ENCODE measurements at regions not wholly inside any gene's neighbourhood (a gene's known extent, or its start where the extent isn't known, plus 50 kb on each side); places are given as distances from the start of the nearest gene placed in this dataset.

DNA sequence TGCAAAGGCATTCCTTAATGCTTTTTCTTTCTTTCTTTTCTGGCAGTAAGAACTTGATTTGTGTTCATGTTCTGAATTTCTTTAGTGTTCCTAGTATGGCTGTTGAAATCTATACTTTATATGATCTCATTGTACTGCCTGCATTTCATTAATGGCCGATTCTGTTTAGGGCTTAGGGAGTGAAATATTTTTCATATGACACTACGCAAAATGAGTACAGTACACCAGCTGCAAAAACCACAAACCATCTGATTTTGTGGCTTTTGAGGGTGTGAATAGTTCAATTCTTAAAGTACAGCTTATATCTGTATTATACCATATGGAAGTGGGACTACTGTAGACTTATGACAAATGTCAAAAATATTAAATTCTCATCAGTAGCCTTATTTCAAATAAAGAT lies 69.1 kb upstream of the FOXP2 start:
- DNase-seq: no peak
- WGBS, 2 donors: 94% methylated on average over 2 of the region's 2 CpGs
- Histone ChIP-seq H3K9me3 (no peaks in the 10 kb centered on the region), H3K4me3 (no peak overlapping the region), H3K4me1 (no peaks in the 10 kb centered on the region), H3K27ac (no peak overlapping the region), H3K27me3 (no peaks in the 10 kb centered on the region), H3K36me3 (replicated peaks in 1 of 2; ENCODE audit: insufficient read depth in 1 of 2, low read depth in 2 of 2) (no peaks in the 10 kb centered on the region)
- no peak for ATAC-seq
- no peak for TF ChIP-seq POLR2A (IDR thresholded peaks at IDR 0.05)
- TF ChIP-seq, protein P1, sequence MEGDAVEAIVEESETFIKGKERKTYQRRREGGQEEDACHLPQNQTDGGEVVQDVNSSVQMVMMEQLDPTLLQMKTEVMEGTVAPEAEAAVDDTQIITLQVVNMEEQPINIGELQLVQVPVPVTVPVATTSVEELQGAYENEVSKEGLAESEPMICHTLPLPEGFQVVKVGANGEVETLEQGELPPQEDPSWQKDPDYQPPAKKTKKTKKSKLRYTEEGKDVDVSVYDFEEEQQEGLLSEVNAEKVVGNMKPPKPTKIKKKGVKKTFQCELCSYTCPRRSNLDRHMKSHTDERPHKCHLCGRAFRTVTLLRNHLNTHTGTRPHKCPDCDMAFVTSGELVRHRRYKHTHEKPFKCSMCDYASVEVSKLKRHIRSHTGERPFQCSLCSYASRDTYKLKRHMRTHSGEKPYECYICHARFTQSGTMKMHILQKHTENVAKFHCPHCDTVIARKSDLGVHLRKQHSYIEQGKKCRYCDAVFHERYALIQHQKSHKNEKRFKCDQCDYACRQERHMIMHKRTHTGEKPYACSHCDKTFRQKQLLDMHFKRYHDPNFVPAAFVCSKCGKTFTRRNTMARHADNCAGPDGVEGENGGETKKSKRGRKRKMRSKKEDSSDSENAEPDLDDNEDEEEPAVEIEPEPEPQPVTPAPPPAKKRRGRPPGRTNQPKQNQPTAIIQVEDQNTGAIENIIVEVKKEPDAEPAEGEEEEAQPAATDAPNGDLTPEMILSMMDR (IDR thresholded peaks at IDR 0.05): no peak
- intact Hi-C loops (cut with DNase I): no loop called here

DNA sequence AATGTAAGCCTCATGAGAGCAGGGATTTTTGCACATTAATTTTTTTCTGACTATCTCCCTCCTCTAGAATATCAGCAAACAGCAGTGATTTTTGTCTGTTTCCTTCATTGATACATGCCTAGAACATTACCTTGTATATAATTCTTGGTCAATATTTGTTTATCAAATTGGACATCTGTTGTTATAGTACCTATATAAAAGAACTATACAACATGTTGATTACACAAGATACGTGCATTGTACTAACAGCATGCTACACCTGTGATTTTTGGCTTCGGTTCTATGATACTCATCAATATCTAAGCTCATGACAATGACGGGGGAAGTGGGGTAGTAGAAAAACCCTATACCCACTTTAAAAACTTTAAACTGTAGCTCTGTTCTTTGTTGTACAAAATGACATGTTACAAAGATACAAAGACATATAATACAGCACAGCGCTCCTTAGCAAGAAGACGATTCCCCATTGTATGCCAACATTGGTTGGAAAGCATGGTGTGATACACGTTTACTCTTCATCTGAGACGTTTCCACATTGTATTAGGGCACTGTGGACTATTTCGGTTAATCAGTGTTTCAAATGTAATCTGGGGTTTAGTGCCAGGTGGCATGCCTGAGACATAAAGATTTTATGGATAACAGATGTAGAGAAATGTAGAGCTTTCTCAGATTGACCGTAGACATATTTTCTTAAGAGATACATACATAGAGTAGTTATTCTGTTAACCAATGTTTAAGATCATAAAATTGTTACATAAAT lies 70.5 kb upstream of the FOXP2 start:
- 86 to 92% methylated on average over 9 of the region's 9 CpGs for WGBS, 2 donors
- DNase-seq: no peak

DNA sequence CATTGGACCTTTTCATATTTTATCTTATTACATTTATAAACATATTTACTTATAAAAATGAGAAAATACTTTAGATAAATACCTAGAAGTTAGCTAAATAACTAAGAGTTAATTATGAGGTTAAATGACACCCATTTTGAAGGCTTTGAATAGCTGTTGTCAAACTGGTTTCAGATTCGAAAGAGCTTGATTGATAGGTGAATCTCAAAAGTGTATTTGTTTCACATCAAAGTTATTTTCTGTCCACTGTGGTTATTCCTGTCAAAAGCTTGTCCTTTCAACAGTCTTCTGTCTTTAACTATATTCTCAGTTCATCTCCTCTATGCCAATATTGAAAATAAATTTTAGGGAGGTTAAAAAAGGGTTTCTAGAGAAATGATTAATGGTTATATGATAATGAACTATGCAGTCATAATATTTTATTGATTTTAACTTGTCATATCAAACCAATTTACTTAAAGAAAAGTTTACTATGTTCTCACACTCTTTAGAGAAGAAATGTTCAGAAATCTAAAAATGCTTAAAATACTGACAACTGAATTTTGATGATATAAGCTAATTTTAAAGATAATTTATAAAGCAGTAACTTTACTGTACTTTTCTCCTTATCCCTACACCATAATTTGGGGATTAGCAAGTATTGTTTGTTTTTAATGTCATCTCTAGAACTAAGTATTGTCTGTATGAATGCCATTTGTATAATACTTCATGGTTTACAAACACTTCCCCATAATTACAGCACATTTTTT lies 72.0 kb upstream of the FOXP2 start:
- H3K4me1 ChIP-seq: no peaks in the 10 kb centered on the region
- TF ChIP-seq POLR2A (IDR thresholded peaks at IDR 0.05): no peak
- TF ChIP-seq, protein P1 (IDR thresholded peaks at IDR 0.05): no peak
- WGBS, 2 donors: 38 to 39% methylated on average over 1 of the region's 1 CpG

More for the DNA sequence above, 70.5 kb upstream of the FOXP2 start:
- no peak for ATAC-seq
- H3K27me3 ChIP-seq: no peaks in the 10 kb centered on the region
- TF ChIP-seq POLR2A (IDR thresholded peaks at IDR 0.05): no peak
- TF ChIP-seq, protein P1 (IDR thresholded peaks at IDR 0.05): no peak
- no peak overlapping the region for H3K27ac ChIP-seq
- intact Hi-C loops (cut with DNase I): no loop called here
- no peaks in the 10 kb centered on the region for H3K9me3 ChIP-seq
- H3K4me3 ChIP-seq: no peak overlapping the region
- no peaks in the 10 kb centered on the region for H3K4me1 ChIP-seq
- no peaks in the 10 kb centered on the region for H3K36me3 ChIP-seq (replicated peaks in 1 of 2; ENCODE audit: insufficient read depth in 1 of 2, low read depth in 2 of 2)

DNA sequence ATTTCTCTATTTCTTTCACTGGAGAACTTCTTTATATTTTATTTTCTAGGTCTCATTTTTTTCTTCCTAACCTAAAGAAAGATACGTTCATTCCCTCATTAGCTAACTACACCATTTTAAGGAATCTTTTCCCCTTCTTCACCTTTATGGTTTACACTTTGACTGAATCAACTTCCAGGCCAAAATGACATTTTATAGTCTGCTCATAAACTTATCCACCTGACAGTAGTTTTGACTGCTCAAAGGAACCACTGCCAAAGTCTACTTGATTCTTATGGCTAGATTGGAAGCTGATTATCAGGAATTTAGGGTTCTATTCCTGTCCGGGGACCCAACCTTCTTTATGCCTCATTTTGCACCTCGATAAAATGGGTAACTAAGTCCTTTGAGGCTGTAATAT lies 73.0 kb upstream of the FOXP2 start:
- no peak overlapping the region for H3K27ac ChIP-seq
- DNase-seq (no peak), ATAC-seq (no peak)
- H3K4me3 ChIP-seq: no peak overlapping the region
- intact Hi-C loops (cut with DNase I): no loop called here
- no peaks in the 10 kb centered on the region for H3K4me1 ChIP-seq
- no peak for TF ChIP-seq POLR2A (IDR thresholded peaks at IDR 0.05)
- TF ChIP-seq, protein P1 (IDR thresholded peaks at IDR 0.05): no peak
- 89 to 92% methylated on average over 3 of the region's 3 CpGs for WGBS, 2 donors
- H3K36me3 ChIP-seq (replicated peaks in 1 of 2; ENCODE audit: insufficient read depth in 1 of 2, low read depth in 2 of 2): no peaks in the 10 kb centered on the region
- no peaks in the 10 kb centered on the region for H3K9me3 ChIP-seq
- no peaks in the 10 kb centered on the region for H3K27me3 ChIP-seq

More for the DNA sequence above, 72.0 kb upstream of the FOXP2 start:
- intact Hi-C loops (cut with DNase I): no loop called here
- Histone ChIP-seq H3K4me3 (no peak overlapping the region), H3K9me3 (no peaks in the 10 kb centered on the region), H3K27ac (no peak overlapping the region), H3K27me3 (no peaks in the 10 kb centered on the region), H3K36me3 (replicated peaks in 1 of 2; ENCODE audit: insufficient read depth in 1 of 2, low read depth in 2 of 2) (no peaks in the 10 kb centered on the region)
- DNase-seq (no peak), ATAC-seq (no peak)
